Tibial nerve (tissue), 4 donors: ENCODE measurements at regions not wholly inside any gene's neighbourhood (a gene's known extent, or its start where the extent isn't known, plus 50 kb on each side); places are given as distances from the start of the nearest gene placed in this dataset.

Experiments used
- DNase-seq, 2 donors: peaks; one replicate each; pipeline ENCODE4 v3.0.0-alpha.2; 2019; ENCODE audit warnings: low spot score in 2 of 2
- H3K27ac ChIP-seq, 4 donors: fragments of 200-600 bp; sonication (generic) in 3 of 4; one replicate each; pipeline ENCODE4 v1.5.1; 2017 to 2019; ENCODE audit warnings: mild to moderate bottlenecking in 1 of 4
- H3K27me3 ChIP-seq, 2 donors: fragments of 200-600 bp; sonication (generic) in 1 of 2; one replicate each; pipeline versions ENCODE4 v1.5.1 to v1.6.0; 2017 to 2019
- H3K36me3 ChIP-seq, 3 donors: fragments of 200-600 bp; sonication (generic); one replicate each; pipeline ENCODE4 v1.5.1; 2018 to 2019
- H3K4me1 ChIP-seq, 4 donors: fragments of 200-600 bp; sonication (generic) in 3 of 4; one replicate each; pipeline ENCODE4 v1.5.1; 2017 to 2019
- H3K4me3 ChIP-seq, 4 donors: fragments of 200-600 bp; sonication (generic) in 3 of 4; one replicate each; pipeline ENCODE4 v1.5.1; 2017 to 2019; ENCODE audit warnings: mild to moderate bottlenecking in 1 of 4, moderate library complexity in 1 of 4
- H3K9me3 ChIP-seq, 4 donors: fragments of 200-600 bp; sonication (generic) in 3 of 4; one replicate each; pipeline ENCODE4 v1.5.1; 2017 to 2019
- CTCF ChIP-seq, 5 experiments: fragments of 200-600 bp in 3 of 5; fragments of 450-650 bp in 2 of 5; sonication (generic) in 3 of 5; IDR thresholded peaks; one replicate each; pipeline ENCODE4 v1.5.1; 2016 to 2019; ENCODE audit warnings: antibody characterized with exemption in 5 of 5, mild to moderate bottlenecking in 3 of 5, moderate library complexity in 2 of 5
- EP300 ChIP-seq, 2 donors: sonication (generic); formaldehyde crosslinking; IDR thresholded peaks; one replicate each; pipeline ENCODE4 v1.6.1; 2017; ENCODE audit warnings: antibody characterized with exemption in 2 of 2, mild to moderate bottlenecking in 1 of 2
- POLR2A ChIP-seq, 2 donors: fragments of 450-650 bp; IDR thresholded peaks; one replicate each; pipeline ENCODE4 v1.6.1; 2017; ENCODE audit warnings: antibody characterized with exemption in 2 of 2, mild to moderate bottlenecking in 2 of 2, moderate library complexity in 2 of 2
- WGBS, 2 donors: methylation state at CpG; one replicate each; pipeline ENCODE4 v1.1.5; 2018; 5-methylcytosine and 5-hydroxymethylcytosine counted together

GRCh38 chr10:105644978-105645377 is 1003.9 kb downstream of the SORCS3 start:
- no peak for DNase-seq
- WGBS, 2 donors = 56 to 70% methylated on average over 2 of the region's 2 CpGs
- Histone ChIP-seq H3K27ac (no peak overlapping the region), H3K9me3 (no peaks in the 10 kb centered on the region), H3K4me1 (no peaks in the 10 kb centered on the region), H3K36me3 (no peaks in the 10 kb centered on the region), H3K27me3 (no peaks in the 10 kb centered on the region), H3K4me3 (peak overlapping the region in 1 of 4 donors; percentile 24)
- no peak for TF ChIP-seq CTCF (IDR thresholded peaks at IDR 0.05)
- TF ChIP-seq EP300 (IDR thresholded peaks at IDR 0.05) = no peak
- TF ChIP-seq POLR2A (IDR thresholded peaks at IDR 0.05) = no peak

DNA sequence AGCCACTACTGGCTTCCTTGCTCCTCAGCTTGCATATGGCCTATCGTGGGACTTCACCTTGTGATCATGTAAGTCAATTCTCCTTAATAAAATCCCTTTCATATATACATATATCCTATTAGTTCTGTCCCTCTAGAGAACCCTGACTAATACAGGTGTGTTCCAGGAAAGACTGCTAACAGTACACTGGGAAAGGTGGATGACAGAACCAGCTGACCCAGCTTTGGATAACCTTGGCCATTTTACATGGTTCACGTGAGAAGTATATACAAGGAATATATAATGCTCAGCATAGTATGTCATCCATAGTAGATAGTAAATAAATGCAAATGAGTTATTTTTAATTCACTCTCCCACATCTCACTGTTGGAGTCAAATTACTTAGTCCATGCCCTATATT is 1003.5 kb downstream of the SORCS3 start:
- Histone ChIP-seq H3K27ac (peak overlapping the region in 1 of 4 donors; percentile 35), H3K27me3 (no peaks in the 10 kb centered on the region), H3K9me3 (no peaks in the 10 kb centered on the region), H3K36me3 (no peaks in the 10 kb centered on the region), H3K4me3 (peak overlapping the region in 1 of 4 donors; percentile 24), H3K4me1 (no peaks in the 10 kb centered on the region)
- TF ChIP-seq POLR2A (IDR thresholded peaks at IDR 0.05) (no peak), EP300 (IDR thresholded peaks at IDR 0.05) (no peak), CTCF (IDR thresholded peaks at IDR 0.05) (no peak)
- WGBS, 2 donors = 61 to 69% methylated on average over 2 of the region's 2 CpGs
- DNase-seq = no peak

GRCh38 chr10:105644091-105644490 is 1003.0 kb downstream of the SORCS3 start:
- H3K4me3 ChIP-seq = peak overlapping the region in 1 of 4 donors; percentile 24
- H3K4me1 ChIP-seq = no peaks in the 10 kb centered on the region
- no peak for DNase-seq
- H3K27ac ChIP-seq = peak overlapping the region in 1 of 4 donors; percentile 35
- H3K36me3 ChIP-seq = no peaks in the 10 kb centered on the region
- peak in 1 of 2 donors; percentile 7 for TF ChIP-seq EP300 (IDR thresholded peaks at IDR 0.05)
- TF ChIP-seq CTCF (IDR thresholded peaks at IDR 0.05) = no peak
- 23 to 31% methylated on average over 4 of the region's 4 CpGs for WGBS, 2 donors
- H3K9me3 ChIP-seq = no peaks in the 10 kb centered on the region
- H3K27me3 ChIP-seq = no peaks in the 10 kb centered on the region

- TF ChIP-seq POLR2A (IDR thresholded peaks at IDR 0.05) = no peak
- no peak for TF ChIP-seq EP300 (IDR thresholded peaks at IDR 0.05)
- no peak for TF ChIP-seq CTCF (IDR thresholded peaks at IDR 0.05)
- H3K4me3 ChIP-seq = no peak overlapping the region
- peaks cover 0 to 2% (median 0%) of the 10 kb centered on the region in 4 donors for H3K9me3 ChIP-seq
- H3K4me1 ChIP-seq = no peaks in the 10 kb centered on the region
- DNase-seq = no peak
- H3K27ac ChIP-seq = peak overlapping the region in 1 of 4 donors; percentile 35
- no peaks in the 10 kb centered on the region for H3K36me3 ChIP-seq
- no peaks in the 10 kb centered on the region for H3K27me3 ChIP-seq
Observed at GRCh38 chr10:105643660-105644059, 1002.6 kb downstream of the SORCS3 start.

- Histone ChIP-seq H3K36me3 (no peaks in the 10 kb centered on the region), H3K4me1 (no peaks in the 10 kb centered on the region), H3K27ac (no peak overlapping the region), H3K9me3 (peaks cover 0 to 2% (median 0%) of the 10 kb centered on the region in 4 donors), H3K27me3 (no peaks in the 10 kb centered on the region), H3K4me3 (no peak overlapping the region)
- 87 to 88% methylated on average over 3 of the region's 3 CpGs for WGBS, 2 donors
- TF ChIP-seq POLR2A (IDR thresholded peaks at IDR 0.05) = no peak
- TF ChIP-seq EP300 (IDR thresholded peaks at IDR 0.05) = no peak
- TF ChIP-seq CTCF (IDR thresholded peaks at IDR 0.05) = no peak
- DNase-seq = no peak
Observed at GRCh38 chr10:105634281-105634680, 993.2 kb downstream of the SORCS3 start.
